Lung (tissue), 11 donors: ENCODE measurements at regions not wholly inside any gene's neighbourhood (a gene's known extent, or its start where the extent isn't known, plus 50 kb on each side); places are given as distances from the start of the nearest gene placed in this dataset.

Experiments used
- ATAC-seq: fragments of 200-7000 bp; cut with Tn5 transposase; one replicate; pipeline ENCODE4 v1.9.1; 2020; ENCODE audit warnings: moderate number of reproducible peaks; ENCODE audit not compliant: insufficient read depth, low FRiP score
- DNase-seq, 3 donors: peaks; one replicate each; pipeline ENCODE4 v3.0.0-alpha.2; 2013 to 2017
- H3K27ac ChIP-seq, 2 donors: one replicate each; pipeline ENCODE4 v1.5.1; 2013; ENCODE audit warnings: mild to moderate bottlenecking in 2 of 2, moderate library complexity in 2 of 2, control low read depth in 1 of 2, inconsistent platforms in 1 of 2, low read depth in 1 of 2, low read length in 1 of 2
- H3K27me3 ChIP-seq, 3 donors: one replicate each; pipeline ENCODE4 v1.5.1; 2013; ENCODE audit warnings: low read length in 2 of 3; ENCODE audit not compliant: control insufficient read depth in 3 of 3, insufficient read depth in 3 of 3
- H3K36me3 ChIP-seq, 4 donors: one replicate each; pipeline ENCODE4 v1.5.1; 2013; ENCODE audit warnings: low read length in 4 of 4, mild to moderate bottlenecking in 1 of 4, moderate library complexity in 1 of 4; ENCODE audit not compliant: control insufficient read depth in 4 of 4, insufficient read depth in 4 of 4
- H3K4me1 ChIP-seq, 5 donors: one replicate each; pipeline ENCODE4 v1.5.1; 2013; ENCODE audit warnings: low read length in 5 of 5, mild to moderate bottlenecking in 2 of 5, moderate library complexity in 1 of 5; ENCODE audit not compliant: control insufficient read depth in 5 of 5, insufficient read depth in 5 of 5
- H3K4me3 ChIP-seq: one replicate; pipeline ENCODE4 v1.5.1; 2013; ENCODE audit warnings: mild to moderate bottlenecking, control low read depth, moderate library complexity
- H3K9ac ChIP-seq, 2 donors: one replicate each; pipeline ENCODE4 v1.5.1; 2013; ENCODE audit warnings: low read length in 2 of 2, control low read depth in 1 of 2; ENCODE audit not compliant: insufficient read depth in 1 of 2
- H3K9me3 ChIP-seq, 4 donors: one replicate each; pipeline ENCODE4 v1.5.1; 2013; ENCODE audit warnings: low read length in 3 of 4, mild to moderate bottlenecking in 1 of 4, moderate library complexity in 1 of 4; ENCODE audit not compliant: control insufficient read depth in 4 of 4, insufficient read depth in 3 of 4
- WGBS, 2 donors: extraction: QIAGEN DNeasy Blood & Tissue Kit; methylation state at CpG; one replicate each; pipeline ENCODE4 v1.1.7; 2013; 5-methylcytosine and 5-hydroxymethylcytosine counted together
- TF ChIP-seq, protein P1 (sequence below): IDR thresholded peaks from 2 replicates; pipeline ENCODE4 v1.5.1; 2012; ENCODE audit warnings: mild to moderate bottlenecking; ENCODE audit errors: control extremely low read depth, extremely low read depth
- donor health status: control.
- donor health status: control.
- donor health status: Bipolar disorder and iron deficiency.
- donor health status: healthy.
- donor health status: DM: yes; HTN: yes; CAD: no.

DNA sequence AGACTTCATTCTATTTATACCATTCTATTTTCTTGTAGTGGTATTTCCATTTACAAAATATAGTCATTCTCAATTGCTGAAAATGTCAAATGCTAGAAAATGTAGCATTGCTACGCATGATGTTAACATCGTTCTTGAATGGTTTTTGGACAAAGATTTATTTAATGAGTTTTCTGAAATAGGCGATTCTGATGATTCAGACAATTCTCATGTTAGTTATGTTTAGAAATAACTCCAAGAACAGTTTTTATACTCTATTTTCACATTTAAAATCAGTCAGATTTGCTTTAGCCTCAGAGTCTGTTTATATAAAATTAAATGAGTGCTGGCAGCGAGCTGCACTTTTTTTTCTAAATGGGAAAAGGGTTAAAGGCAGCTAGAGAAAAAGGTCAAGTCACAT lies 414.8 kb upstream of the MGAT4C start:
- H3K36me3 ChIP-seq, result no peaks in the 10 kb centered on the region
- TF ChIP-seq, protein P1, sequence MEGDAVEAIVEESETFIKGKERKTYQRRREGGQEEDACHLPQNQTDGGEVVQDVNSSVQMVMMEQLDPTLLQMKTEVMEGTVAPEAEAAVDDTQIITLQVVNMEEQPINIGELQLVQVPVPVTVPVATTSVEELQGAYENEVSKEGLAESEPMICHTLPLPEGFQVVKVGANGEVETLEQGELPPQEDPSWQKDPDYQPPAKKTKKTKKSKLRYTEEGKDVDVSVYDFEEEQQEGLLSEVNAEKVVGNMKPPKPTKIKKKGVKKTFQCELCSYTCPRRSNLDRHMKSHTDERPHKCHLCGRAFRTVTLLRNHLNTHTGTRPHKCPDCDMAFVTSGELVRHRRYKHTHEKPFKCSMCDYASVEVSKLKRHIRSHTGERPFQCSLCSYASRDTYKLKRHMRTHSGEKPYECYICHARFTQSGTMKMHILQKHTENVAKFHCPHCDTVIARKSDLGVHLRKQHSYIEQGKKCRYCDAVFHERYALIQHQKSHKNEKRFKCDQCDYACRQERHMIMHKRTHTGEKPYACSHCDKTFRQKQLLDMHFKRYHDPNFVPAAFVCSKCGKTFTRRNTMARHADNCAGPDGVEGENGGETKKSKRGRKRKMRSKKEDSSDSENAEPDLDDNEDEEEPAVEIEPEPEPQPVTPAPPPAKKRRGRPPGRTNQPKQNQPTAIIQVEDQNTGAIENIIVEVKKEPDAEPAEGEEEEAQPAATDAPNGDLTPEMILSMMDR, result no peak
- H3K27me3 ChIP-seq, result no peaks in the 10 kb centered on the region
- DNase-seq (peak in 2 of 3 donors; percentile 85 to 87), ATAC-seq (no peak)
- H3K4me1 ChIP-seq, result peaks cover 0 to 10% (median 0%) of the 10 kb centered on the region in 5 donors
- H3K27ac ChIP-seq, result no peak overlapping the region
- H3K9me3 ChIP-seq, result no peaks in the 10 kb centered on the region
- H3K9ac ChIP-seq, result no peak overlapping the region
- H3K4me3 ChIP-seq, result no peak overlapping the region
- 61 to 72% methylated on average over 4 of the region's 4 CpGs for WGBS, 2 donors

DNA sequence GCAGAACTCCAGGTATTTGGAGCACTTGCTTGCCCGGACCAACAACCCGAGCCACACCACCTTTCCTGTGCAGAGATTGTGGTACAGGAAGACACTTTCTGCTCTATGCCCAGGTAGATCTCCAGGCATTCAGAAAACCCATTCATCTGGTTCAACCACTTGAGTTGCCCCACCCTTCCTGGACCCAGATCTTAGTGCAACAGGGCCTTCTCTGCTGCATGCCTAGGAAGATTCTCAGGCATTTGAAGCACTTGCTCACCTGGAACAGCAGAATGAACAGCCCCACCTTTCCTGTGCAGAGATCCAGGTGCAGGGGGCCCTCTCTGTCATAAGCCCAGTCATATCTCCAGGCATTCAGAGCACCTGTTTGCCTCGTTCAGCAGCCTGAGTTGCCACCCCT lies 412.8 kb upstream of the MGAT4C start:
- TF ChIP-seq, protein P1, result no peak
- H3K4me3 ChIP-seq, result no peak overlapping the region
- H3K4me1 ChIP-seq, result peaks cover 0 to 12% (median 0%) of the 10 kb centered on the region in 5 donors
- H3K9me3 ChIP-seq, result no peaks in the 10 kb centered on the region
- H3K27me3 ChIP-seq, result no peaks in the 10 kb centered on the region
- WGBS, 2 donors, result 51 to 74% methylated on average over 3 of the region's 3 CpGs
- no peak overlapping the region for H3K9ac ChIP-seq
- peak in 1 of 3 donors; percentile 22 for DNase-seq
- H3K27ac ChIP-seq, result no peak overlapping the region
- peak; percentile 30 for ATAC-seq
- H3K36me3 ChIP-seq, result no peaks in the 10 kb centered on the region

DNA sequence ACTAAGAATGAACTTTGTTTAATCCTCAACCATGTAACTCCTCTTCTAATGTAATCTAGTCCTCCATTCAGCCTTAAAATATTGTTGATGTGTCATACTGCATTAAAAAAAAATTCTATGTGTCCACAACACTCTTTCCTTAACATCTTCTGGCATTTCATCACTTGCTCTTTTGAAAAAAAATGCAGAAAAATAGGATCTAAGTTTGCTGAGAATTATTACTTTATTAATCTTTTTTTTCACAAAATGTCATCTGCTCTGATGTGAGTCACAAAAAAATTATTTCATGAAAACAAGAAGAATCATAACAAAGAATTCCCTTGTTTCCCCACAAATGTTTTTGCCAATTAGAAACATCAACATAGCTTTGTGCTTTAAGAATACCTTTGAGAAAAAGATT lies 410.1 kb upstream of the MGAT4C start:
- H3K9ac ChIP-seq, result no peak overlapping the region
- TF ChIP-seq, protein P1, result no peak
- no peak for ATAC-seq

DNA sequence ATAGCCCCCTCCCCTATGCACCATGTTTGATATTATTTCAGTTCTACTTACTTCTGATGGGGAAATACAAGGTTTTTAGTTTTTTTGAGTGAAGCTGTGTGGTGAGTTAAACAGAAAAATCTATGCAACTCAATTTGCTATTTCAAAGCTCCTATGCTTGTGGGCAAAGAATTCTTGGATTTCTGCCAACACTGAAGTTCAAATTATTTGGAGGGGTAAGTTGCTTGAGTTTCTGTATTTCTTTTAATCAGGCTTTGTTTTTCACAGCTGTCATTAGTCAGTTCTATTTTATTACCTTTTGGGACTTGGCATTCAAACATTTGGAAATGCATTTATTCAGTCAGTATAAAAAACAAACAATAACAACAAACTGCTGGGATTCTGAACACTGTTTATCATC lies 407.5 kb upstream of the MGAT4C start:
- Histone ChIP-seq H3K9ac (no peak overlapping the region), H3K4me1 (peaks cover 0 to 7% (median 0%) of the 10 kb centered on the region in 5 donors), H3K9me3 (no peaks in the 10 kb centered on the region), H3K36me3 (no peaks in the 10 kb centered on the region), H3K27ac (no peak overlapping the region), H3K27me3 (no peaks in the 10 kb centered on the region), H3K4me3 (no peak overlapping the region)
- TF ChIP-seq, protein P1, result no peak
- ATAC-seq (no peak), DNase-seq (peak in 2 of 3 donors; percentile 33 to 63)

More for the DNA sequence above, 410.1 kb upstream of the MGAT4C start:
- no peak overlapping the region for H3K4me3 ChIP-seq
- DNase-seq, result no peak
- no peaks in the 10 kb centered on the region for H3K36me3 ChIP-seq
- H3K4me1 ChIP-seq, result peaks cover 0 to 14% (median 0%) of the 10 kb centered on the region in 5 donors
- H3K9me3 ChIP-seq, result no peaks in the 10 kb centered on the region
- no peak overlapping the region for H3K27ac ChIP-seq
- no peaks in the 10 kb centered on the region for H3K27me3 ChIP-seq
